Erythroblast (primary cell): ENCODE measurements at regions not wholly inside any gene's neighbourhood (a gene's known extent, or its start where the extent isn't known, plus 50 kb on each side); places are given as distances from the start of the nearest gene placed in this dataset.

ENCODE experiments used
- GATA1 ChIP-seq: IDR thresholded peaks from 2 replicates; pipeline ENCODE4 v1.6.1; 2011; ENCODE audit warnings: low read depth, mild to moderate bottlenecking, control low read depth, low read length, moderate library complexity
- POLR2A ChIP-seq: IDR thresholded peaks from 2 replicates; pipeline ENCODE4 v1.6.1; 2011; ENCODE audit warnings: mild to moderate bottlenecking, low read length

GRCh38 chr22:49234459-49234858 is 593.2 kb downstream of the BRD1 start:
- TF ChIP-seq POLR2A (no peak), GATA1 (no peak)
